Left ventricle myocardium inferior (tissue), 1 donor: ENCODE measurements at regions not wholly inside any gene's neighbourhood (a gene's known extent, or its start where the extent isn't known, plus 50 kb on each side); places are given as distances from the start of the nearest gene placed in this dataset.
"Not testable (repeated sequence)": the region's sequence is repeated elsewhere in the genome, so short reads cannot be mapped to it uniquely, and the experiment has no call there.

Source experiments
- DNase-seq: peaks from one replicate; pipeline ENCODE4 v3.0.0-alpha.2; 2020
- H3K27ac ChIP-seq: fragments of 200-600 bp; replicated peaks from 2 replicates; pipeline ENCODE4 v1.8.0; 2021
- H3K27me3 ChIP-seq: fragments of 200-600 bp; 2 replicates; pipeline ENCODE4 v1.8.0; 2021; ENCODE audit warnings: low read depth
- H3K36me3 ChIP-seq: fragments of 200-600 bp; 2 replicates; pipeline ENCODE4 v1.8.0; 2021
- H3K4me1 ChIP-seq: fragments of 200-600 bp; 2 replicates; pipeline ENCODE4 v1.8.0; 2021
- H3K4me3 ChIP-seq: fragments of 200-600 bp; 2 replicates; pipeline ENCODE4 v1.8.0; 2021; ENCODE audit warnings: mild to moderate bottlenecking, moderate library complexity
- H3K9me3 ChIP-seq: fragments of 200-600 bp; replicated peaks from 2 replicates; pipeline ENCODE4 v1.8.0; 2021
- intact Hi-C: fragments of 100-400 bp; cut with micrococcal nuclease; formaldehyde crosslinking; loops from one replicate; pipeline ENCODE4 v1.11.0; 2022
- TF ChIP-seq, protein P1 (sequence below): fragments of 200-600 bp; IDR thresholded peaks from 2 replicates; pipeline ENCODE4 v1.8.0; 2021; ENCODE audit warnings: antibody characterized with exemption, mild to moderate bottlenecking, borderline replicate concordance
- donor health status: DM: no; HTN: yes; CAD: no; lungs with severe emphysema.

- H3K4me3 ChIP-seq, H3K27ac ChIP-seq, H3K36me3 ChIP-seq, intact Hi-C loops, H3K4me1 ChIP-seq, DNase-seq: not testable (repeated sequence)
- peaks cover 45% of the 10 kb centered on the region for H3K9me3 ChIP-seq
- peaks cover 11% of the 10 kb centered on the region for H3K27me3 ChIP-seq
Measured at GRCh38 chr22:11060797-11061196, 4467.2 kb upstream of the OR11H1 start.

DNA sequence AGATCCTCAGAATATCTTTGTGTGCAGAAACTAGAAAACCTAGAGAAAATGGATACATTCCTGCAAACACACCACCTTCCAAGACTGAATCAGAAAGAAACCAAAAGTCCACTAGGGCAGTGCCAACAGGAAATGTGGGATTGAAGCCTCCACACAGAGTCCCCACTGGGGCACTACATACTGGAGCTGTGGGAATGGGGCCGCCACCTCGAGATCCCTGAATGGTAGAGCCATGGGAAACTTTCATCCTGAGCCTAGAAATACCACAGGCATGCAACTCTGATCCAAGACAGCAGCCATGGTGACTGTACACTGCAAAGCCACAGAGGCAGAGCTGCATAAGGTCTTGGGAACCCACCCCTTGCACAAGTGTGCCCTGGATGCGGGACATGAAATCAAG lies 4465.5 kb upstream of the OR11H1 start:
- intact Hi-C loops, H3K27ac ChIP-seq, H3K4me1 ChIP-seq, H3K36me3 ChIP-seq, H3K4me3 ChIP-seq, DNase-seq: not testable (repeated sequence)
- Histone ChIP-seq H3K9me3 (peaks cover 45% of the 10 kb centered on the region), H3K27me3 (peaks cover 11% of the 10 kb centered on the region)

DNA sequence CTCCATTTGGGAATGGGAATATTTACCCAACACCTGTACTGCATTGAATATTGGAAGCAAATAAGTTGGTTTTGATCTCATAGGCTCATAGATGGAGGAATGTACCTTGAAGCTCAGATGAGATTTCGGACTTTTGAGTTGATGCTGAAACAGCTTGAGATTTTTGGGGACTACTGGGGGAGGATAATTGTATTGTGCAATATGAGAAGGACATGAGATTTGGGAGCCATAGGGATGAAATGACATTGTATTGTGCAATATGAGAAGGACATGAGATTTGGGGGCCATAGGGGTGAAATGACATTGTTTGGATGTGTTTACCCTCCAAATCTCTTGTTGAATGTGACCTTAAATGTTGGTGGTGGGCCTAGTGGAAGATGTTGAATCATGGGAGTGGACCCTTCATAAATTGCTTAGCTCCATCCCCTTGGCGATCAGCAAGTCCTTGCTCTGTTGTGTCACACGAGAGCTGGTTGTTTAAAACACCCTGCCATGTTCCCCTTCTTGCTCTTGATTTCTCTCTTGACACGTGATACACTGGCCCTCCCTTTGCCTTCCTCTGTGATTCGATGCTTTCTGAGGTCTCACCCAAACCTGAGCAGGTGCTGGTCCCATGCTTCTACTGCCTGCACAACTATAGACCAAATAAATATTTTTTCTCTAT lies 4464.8 kb upstream of the OR11H1 start:
- H3K36me3 ChIP-seq, H3K4me1 ChIP-seq, H3K27ac ChIP-seq, DNase-seq, H3K4me3 ChIP-seq, intact Hi-C loops: not testable (repeated sequence)
- peaks cover 45% of the 10 kb centered on the region for H3K9me3 ChIP-seq
- H3K27me3 ChIP-seq: peaks cover 15% of the 10 kb centered on the region

- intact Hi-C loops: not testable (repeated sequence)
Measured at GRCh38 chr22:11065210-11065609, 4462.8 kb upstream of the OR11H1 start.

DNA sequence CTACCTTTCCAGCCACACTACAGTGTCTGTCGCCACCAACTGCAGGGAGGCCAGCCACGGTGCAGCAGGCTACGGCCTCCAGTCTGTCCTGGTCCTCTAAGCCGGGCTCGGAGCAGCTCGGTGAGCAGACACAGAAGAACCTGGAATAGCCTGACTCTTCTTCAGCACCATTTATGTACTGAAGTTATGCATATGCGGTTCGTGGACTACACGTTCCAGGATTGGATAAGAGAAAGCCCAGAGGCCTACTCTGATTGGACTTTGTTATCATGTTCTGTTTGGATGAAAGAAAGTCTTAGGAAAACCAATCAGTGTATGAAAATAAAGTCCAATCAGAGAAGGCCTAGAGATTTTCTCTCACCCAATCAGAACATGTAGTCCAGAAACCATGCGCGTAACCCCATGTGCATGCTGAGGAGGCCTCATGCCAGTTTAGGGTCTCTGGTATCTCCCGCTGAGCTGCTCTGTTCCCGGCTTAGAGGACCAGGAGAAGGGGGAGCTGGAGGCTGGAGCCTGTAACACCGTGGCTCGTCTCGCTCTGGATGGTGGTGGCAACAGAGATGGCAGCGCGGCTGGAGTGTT lies 4462.0 kb upstream of the OR11H1 start:
- intact Hi-C loops, DNase-seq, H3K27ac ChIP-seq, H3K4me1 ChIP-seq, H3K36me3 ChIP-seq, H3K4me3 ChIP-seq: not testable (repeated sequence)
- Histone ChIP-seq H3K27me3 (peaks cover 15% of the 10 kb centered on the region), H3K9me3 (peaks cover 39% of the 10 kb centered on the region)

More at GRCh38 chr22:11065210-11065609, 4462.8 kb upstream of the OR11H1 start:
- H3K36me3 ChIP-seq, H3K4me1 ChIP-seq, H3K27ac ChIP-seq, H3K4me3 ChIP-seq, DNase-seq: not testable (repeated sequence)
- peaks cover 44% of the 10 kb centered on the region for H3K9me3 ChIP-seq
- H3K27me3 ChIP-seq: peaks cover 15% of the 10 kb centered on the region

DNA sequence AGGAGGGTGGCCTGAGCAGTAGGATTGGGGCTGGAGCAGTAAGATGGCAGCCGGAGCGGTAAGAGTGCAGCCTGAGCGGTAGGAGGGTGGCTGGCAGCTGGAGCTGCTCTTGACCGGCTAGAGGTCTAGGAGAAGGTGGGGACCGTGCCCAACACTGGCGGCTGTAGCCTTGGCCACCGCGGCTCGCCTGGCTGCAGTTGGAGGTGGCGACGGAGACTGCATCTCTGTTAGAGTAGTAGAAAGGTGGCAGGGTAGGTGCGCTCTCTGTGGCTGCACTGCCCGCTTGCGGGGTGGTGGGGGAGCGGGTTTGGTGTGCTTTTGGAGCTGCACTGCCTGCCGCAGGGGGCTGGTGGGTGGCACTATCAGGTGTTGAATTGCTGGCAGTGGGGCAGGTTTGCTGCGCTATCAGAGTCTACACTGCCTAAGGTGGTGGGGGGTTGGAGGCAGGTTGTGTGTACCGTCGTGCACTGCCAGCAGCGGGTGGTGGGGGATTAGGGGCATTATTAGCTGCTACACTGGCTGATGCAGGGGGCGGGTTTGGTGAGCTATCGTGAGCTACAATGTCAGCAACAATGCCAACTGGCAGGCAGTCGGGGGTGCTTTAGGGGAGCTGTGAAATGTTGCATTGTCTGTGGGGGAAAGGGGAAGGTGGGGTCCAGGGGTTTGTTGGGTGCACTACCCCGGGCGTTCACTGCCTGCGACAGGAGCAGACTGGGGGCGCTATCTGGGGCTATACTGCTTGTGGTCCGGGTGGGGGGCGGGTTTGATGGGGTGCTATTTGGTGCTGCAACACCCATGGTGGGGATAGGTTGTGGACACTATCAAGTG lies 4461.3 kb upstream of the OR11H1 start:
- Histone ChIP-seq H3K4me3 (no peak overlapping the region), H3K9me3 (peaks cover 37% of the 10 kb centered on the region), H3K27ac (no peak overlapping the region), H3K27me3 (peaks cover 15% of the 10 kb centered on the region), H3K4me1 (no peaks in the 10 kb centered on the region), H3K36me3 (no peaks in the 10 kb centered on the region)
- DNase-seq: no peak
- intact Hi-C loops: no loop called here
- TF ChIP-seq, protein P1, sequence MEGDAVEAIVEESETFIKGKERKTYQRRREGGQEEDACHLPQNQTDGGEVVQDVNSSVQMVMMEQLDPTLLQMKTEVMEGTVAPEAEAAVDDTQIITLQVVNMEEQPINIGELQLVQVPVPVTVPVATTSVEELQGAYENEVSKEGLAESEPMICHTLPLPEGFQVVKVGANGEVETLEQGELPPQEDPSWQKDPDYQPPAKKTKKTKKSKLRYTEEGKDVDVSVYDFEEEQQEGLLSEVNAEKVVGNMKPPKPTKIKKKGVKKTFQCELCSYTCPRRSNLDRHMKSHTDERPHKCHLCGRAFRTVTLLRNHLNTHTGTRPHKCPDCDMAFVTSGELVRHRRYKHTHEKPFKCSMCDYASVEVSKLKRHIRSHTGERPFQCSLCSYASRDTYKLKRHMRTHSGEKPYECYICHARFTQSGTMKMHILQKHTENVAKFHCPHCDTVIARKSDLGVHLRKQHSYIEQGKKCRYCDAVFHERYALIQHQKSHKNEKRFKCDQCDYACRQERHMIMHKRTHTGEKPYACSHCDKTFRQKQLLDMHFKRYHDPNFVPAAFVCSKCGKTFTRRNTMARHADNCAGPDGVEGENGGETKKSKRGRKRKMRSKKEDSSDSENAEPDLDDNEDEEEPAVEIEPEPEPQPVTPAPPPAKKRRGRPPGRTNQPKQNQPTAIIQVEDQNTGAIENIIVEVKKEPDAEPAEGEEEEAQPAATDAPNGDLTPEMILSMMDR: no peak

DNA sequence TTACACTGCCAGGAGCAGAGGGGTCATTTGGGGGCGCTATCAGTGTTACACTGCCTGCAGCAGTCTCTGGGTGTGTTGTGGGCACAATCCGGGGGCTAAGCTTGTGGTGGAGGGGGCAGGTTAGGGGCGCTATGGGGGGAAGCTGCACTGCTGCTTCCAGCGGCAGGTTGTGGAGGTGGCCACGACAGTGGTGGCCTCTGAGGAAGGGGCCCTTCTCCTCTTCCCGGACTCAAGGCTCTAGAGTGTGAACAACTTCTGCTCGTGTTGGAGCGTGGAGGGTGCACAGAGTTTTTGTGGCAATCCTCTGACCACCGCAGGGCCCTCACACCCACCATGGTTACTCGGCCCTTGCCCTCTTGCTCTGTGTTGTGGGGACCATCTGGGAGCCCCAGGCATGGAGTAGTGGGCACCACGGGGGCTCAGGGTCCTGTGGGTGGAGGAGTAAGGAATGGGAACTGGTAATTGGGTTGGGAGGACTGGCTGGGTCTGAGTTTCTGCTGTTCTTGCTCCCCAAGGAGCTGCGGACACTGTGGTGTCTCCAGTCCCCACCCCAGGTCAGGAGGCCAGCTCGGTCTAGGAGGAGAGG lies 4460.6 kb upstream of the OR11H1 start:
- H3K27me3 ChIP-seq: peaks cover 15% of the 10 kb centered on the region
- H3K4me3 ChIP-seq, H3K36me3 ChIP-seq, H3K4me1 ChIP-seq, DNase-seq, H3K27ac ChIP-seq, intact Hi-C loops: not testable (repeated sequence)
- peaks cover 37% of the 10 kb centered on the region for H3K9me3 ChIP-seq

GRCh38 chr22:11067937-11068336 lies 4460.1 kb upstream of the OR11H1 start:
- H3K27ac ChIP-seq, DNase-seq, intact Hi-C loops, H3K4me3 ChIP-seq, H3K36me3 ChIP-seq, H3K4me1 ChIP-seq: not testable (repeated sequence)
- peaks cover 37% of the 10 kb centered on the region for H3K9me3 ChIP-seq
- peaks cover 15% of the 10 kb centered on the region for H3K27me3 ChIP-seq

- H3K4me1 ChIP-seq, DNase-seq, H3K27ac ChIP-seq, H3K36me3 ChIP-seq, intact Hi-C loops, H3K4me3 ChIP-seq: not testable (repeated sequence)
- peaks cover 15% of the 10 kb centered on the region for H3K27me3 ChIP-seq
- H3K9me3 ChIP-seq: peaks cover 32% of the 10 kb centered on the region
Measured at GRCh38 chr22:11068406-11068805, 4459.6 kb upstream of the OR11H1 start.
